DMS114 treated with DMSO at 0.1 percent for 48 hours (cell line): ENCODE measurements at regions not wholly inside any gene's neighbourhood (a gene's known extent, or its start where the extent isn't known, plus 50 kb on each side); places are given as distances from the start of the nearest gene placed in this dataset.
"Not testable (repeated sequence)": the region's sequence is repeated elsewhere in the genome, so short reads cannot be mapped to it uniquely, and the experiment has no call there.

Experiments
- DNase-seq: peaks from one replicate; lab custom pipeline; 2025; ENCODE audit not compliant: unreplicated experiment; lab: John Stamatoyannopoulos, UW

GRCh38 chr7:119758254-119758653 lies 514.7 kb upstream of the KCND2 start:
- no peak for DNase-seq

GRCh38 chr7:119761776-119762175 lies 511.2 kb upstream of the KCND2 start:
- DNase-seq, result no peak

- DNase-seq, result no peak
Observed at GRCh38 chr7:119782286-119782685, 490.7 kb upstream of the KCND2 start.

- DNase-seq, result no peak
Observed at GRCh38 chr7:119783799-119784198, 489.2 kb upstream of the KCND2 start.

- no peak for DNase-seq
Observed at GRCh38 chr7:119802147-119802546, 470.8 kb upstream of the KCND2 start.

GRCh38 chr7:119825091-119825655 lies 447.8 kb upstream of the KCND2 start:
- DNase-seq, result no peak

GRCh38 chr7:119826547-119826946 lies 446.4 kb upstream of the KCND2 start:
- no peak for DNase-seq

- no peak for DNase-seq
Observed at GRCh38 chr7:119838444-119838843, 434.5 kb upstream of the KCND2 start.

- no peak for DNase-seq
Observed at GRCh38 chr7:119842337-119842736, 430.6 kb upstream of the KCND2 start.

- DNase-seq, result no peak
Observed at GRCh38 chr7:119842786-119843185, 430.2 kb upstream of the KCND2 start.

- DNase-seq, result no peak
Observed at GRCh38 chr7:119861385-119861784, 411.6 kb upstream of the KCND2 start.

- DNase-seq, result no peak
Observed at GRCh38 chr7:119868387-119868786, 404.6 kb upstream of the KCND2 start.

GRCh38 chr7:119879835-119880234 lies 393.1 kb upstream of the KCND2 start:
- DNase-seq, result no peak

GRCh38 chr7:119886007-119886406 lies 387.0 kb upstream of the KCND2 start:
- no peak for DNase-seq

GRCh38 chr7:119886525-119886924 lies 386.4 kb upstream of the KCND2 start:
- DNase-seq, result not testable (repeated sequence)

- no peak for DNase-seq
Observed at GRCh38 chr7:119888251-119888650, 384.7 kb upstream of the KCND2 start.

GRCh38 chr7:119890631-119891030 lies 382.3 kb upstream of the KCND2 start:
- no peak for DNase-seq

GRCh38 chr7:119895320-119895719 lies 377.7 kb upstream of the KCND2 start:
- DNase-seq, result no peak

GRCh38 chr7:119896386-119896785 lies 376.6 kb upstream of the KCND2 start:
- DNase-seq, result no peak

- no peak for DNase-seq
Observed at GRCh38 chr7:119900996-119901672, 371.8 kb upstream of the KCND2 start.

GRCh38 chr7:119903085-119903484 lies 369.9 kb upstream of the KCND2 start:
- DNase-seq, result no peak

GRCh38 chr7:119905495-119905894 lies 367.5 kb upstream of the KCND2 start:
- no peak for DNase-seq

GRCh38 chr7:119908948-119909347 lies 364.0 kb upstream of the KCND2 start:
- DNase-seq, result no peak
